Osteocyte (in vitro differentiated cells): ENCODE measurements at regions not wholly inside any gene's neighbourhood (a gene's known extent, or its start where the extent isn't known, plus 50 kb on each side); places are given as distances from the start of the nearest gene placed in this dataset.

Experiments
- DNase-seq: peaks from one replicate; pipeline ENCODE4 v3.0.0; 2021; ENCODE audit warnings: mixed read lengths; ENCODE audit not compliant: unreplicated experiment; ENCODE audit errors: extremely low spot score
- H3K27ac Mint-ChIP-seq: one replicate; pipeline ENCODE4 v1.8.0; 2021; ENCODE audit warnings: mild to moderate bottlenecking, mixed read lengths; ENCODE audit not compliant: unreplicated experiment
- H3K27me3 Mint-ChIP-seq: one replicate; pipeline ENCODE4 v1.8.0; 2021; ENCODE audit warnings: mixed read lengths; ENCODE audit not compliant: unreplicated experiment
- H3K36me3 Mint-ChIP-seq: one replicate; pipeline ENCODE4 v1.8.0; 2021; ENCODE audit warnings: mixed read lengths; ENCODE audit not compliant: unreplicated experiment
- H3K4me1 Mint-ChIP-seq: one replicate; pipeline ENCODE4 v1.8.0; 2021; ENCODE audit warnings: mixed read lengths; ENCODE audit not compliant: unreplicated experiment
- H3K4me3 Mint-ChIP-seq: one replicate; pipeline ENCODE4 v1.8.0; 2021; ENCODE audit warnings: mild to moderate bottlenecking, moderate library complexity, mixed read lengths; ENCODE audit not compliant: unreplicated experiment
- H3K9me3 Mint-ChIP-seq: one replicate; pipeline ENCODE4 v1.8.0; 2021; ENCODE audit warnings: mixed read lengths; ENCODE audit not compliant: unreplicated experiment
- CTCF ChIP-seq: fragments of 200-600 bp; sonication (generic); IDR thresholded peaks from 2 replicates; pipeline ENCODE4 v1.5.0; 2021; ENCODE audit warnings: antibody characterized with exemption, mild to moderate bottlenecking, moderate library complexity

- H3K4me1 Mint-ChIP-seq, result no peaks in the 10 kb centered on the region
- DNase-seq, result no peak
- H3K27me3 Mint-ChIP-seq, result no peaks in the 10 kb centered on the region
- peaks cover 57% of the 10 kb centered on the region for H3K9me3 Mint-ChIP-seq
- H3K4me3 Mint-ChIP-seq, result no peak overlapping the region
- no peak for TF ChIP-seq CTCF
- H3K27ac Mint-ChIP-seq, result no peak overlapping the region
- no peaks in the 10 kb centered on the region for H3K36me3 Mint-ChIP-seq
Measured at GRCh38 chr14:97699026-97699425, 901.8 kb downstream of the VRK1 start.

GRCh38 chr14:97703006-97703760, 906.0 kb downstream of the VRK1 start:
- no peaks in the 10 kb centered on the region for H3K4me1 Mint-ChIP-seq
- H3K4me3 Mint-ChIP-seq, result no peak overlapping the region
- no peak for DNase-seq
- H3K27ac Mint-ChIP-seq, result no peak overlapping the region
- H3K9me3 Mint-ChIP-seq, result peaks cover 57% of the 10 kb centered on the region
- no peaks in the 10 kb centered on the region for H3K27me3 Mint-ChIP-seq
- no peak for TF ChIP-seq CTCF
- no peaks in the 10 kb centered on the region for H3K36me3 Mint-ChIP-seq

- Mint-ChIP-seq H3K9me3 (peaks cover 59% of the 10 kb centered on the region), H3K36me3 (no peaks in the 10 kb centered on the region), H3K27ac (no peak overlapping the region), H3K27me3 (no peaks in the 10 kb centered on the region), H3K4me1 (no peaks in the 10 kb centered on the region), H3K4me3 (no peak overlapping the region)
- no peak for TF ChIP-seq CTCF
- no peak for DNase-seq
Measured at GRCh38 chr14:97704316-97704885, 907.2 kb downstream of the VRK1 start.

GRCh38 chr14:97705107-97705506, 907.9 kb downstream of the VRK1 start:
- DNase-seq, result no peak
- Mint-ChIP-seq H3K4me1 (no peaks in the 10 kb centered on the region), H3K36me3 (no peaks in the 10 kb centered on the region), H3K4me3 (no peak overlapping the region), H3K9me3 (peaks cover 64% of the 10 kb centered on the region), H3K27me3 (no peaks in the 10 kb centered on the region), H3K27ac (no peak overlapping the region)
- TF ChIP-seq CTCF, result no peak

GRCh38 chr14:97705976-97706375, 908.8 kb downstream of the VRK1 start:
- Mint-ChIP-seq H3K4me3 (no peak overlapping the region), H3K9me3 (peaks cover 58% of the 10 kb centered on the region), H3K27me3 (no peaks in the 10 kb centered on the region), H3K36me3 (no peaks in the 10 kb centered on the region), H3K4me1 (no peaks in the 10 kb centered on the region), H3K27ac (no peak overlapping the region)
- TF ChIP-seq CTCF, result no peak
- DNase-seq, result no peak
